GM23338 (cell line): ENCODE measurements at regions not wholly inside any gene's neighbourhood (a gene's known extent, or its start where the extent isn't known, plus 50 kb on each side); places are given as distances from the start of the nearest gene placed in this dataset.

Experiments used
- ATAC-seq: fragments of 200-7000 bp; cut with Tn5 transposase; 3 replicates; pipeline ENCODE4 v1.9.1; 2020
- DNase-seq: peaks from one replicate; pipeline ENCODE4 v3.0.0-alpha.2; 2015; ENCODE audit warnings: low spot score
- H2AFZ ChIP-seq: fragments of 200-600 bp; sonication (generic); 2 replicates; pipeline ENCODE4 v1.8.0; 2016; ENCODE audit warnings: antibody characterized with exemption, mild to moderate bottlenecking, moderate library complexity
- H3F3A ChIP-seq: fragments of 200-600 bp; sonication (generic); replicated peaks from 2 replicates; pipeline ENCODE4 v1.8.0; 2017; ENCODE audit warnings: antibody characterized with exemption, mixed run types, low read depth
- H3K27ac ChIP-seq: fragments of 200-600 bp; sonication (generic); 2 replicates; pipeline ENCODE4 v1.6.1; 2016; ENCODE audit warnings: low read depth
- H3K27me3 ChIP-seq: fragments of 200-600 bp; sonication (generic); 2 replicates; pipeline ENCODE4 v1.8.0; 2016; ENCODE audit warnings: mild to moderate bottlenecking, mixed run types, moderate library complexity; ENCODE audit not compliant: insufficient read depth
- H3K36me3 ChIP-seq: fragments of 200-600 bp; sonication (generic); 2 replicates; pipeline ENCODE4 v1.8.0; 2016; ENCODE audit warnings: mild to moderate bottlenecking; ENCODE audit not compliant: insufficient read depth
- H3K4me1 ChIP-seq: fragments of 200-600 bp; sonication (generic); 2 replicates; pipeline ENCODE4 v1.8.0; 2016; ENCODE audit warnings: mild to moderate bottlenecking, moderate library complexity; ENCODE audit not compliant: insufficient read depth
- H3K4me2 ChIP-seq: fragments of 200-600 bp; sonication (generic); 2 replicates; pipeline ENCODE4 v1.7.1; 2017; ENCODE audit warnings: mixed run types
- H3K4me3 ChIP-seq: fragments of 200-600 bp; sonication (generic); 2 replicates; pipeline ENCODE4 v1.6.1; 2016; ENCODE audit warnings: mixed run types
- H3K79me2 ChIP-seq: fragments of 200-600 bp; sonication (generic); replicated peaks from 2 replicates; pipeline ENCODE4 v1.8.0; 2017; ENCODE audit warnings: mild to moderate bottlenecking; ENCODE audit not compliant: insufficient read depth
- H3K9me2 ChIP-seq: fragments of 200-600 bp; sonication (generic); 2 replicates; pipeline ENCODE4 v1.8.0; 2017; ENCODE audit not compliant: insufficient read depth
- H4K20me1 ChIP-seq: fragments of 200-600 bp; sonication (generic); replicated peaks from 2 replicates; pipeline ENCODE4 v1.8.0; 2017; ENCODE audit warnings: mild to moderate bottlenecking; ENCODE audit not compliant: insufficient read depth
- H3K27ac Mint-ChIP-seq: 2 replicates; pipeline ENCODE4 v1.8.0; 2020; ENCODE audit warnings: inconsistent platforms, mild to moderate bottlenecking, moderate library complexity, mixed read lengths
- H3K27me3 Mint-ChIP-seq: 3 replicates; pipeline ENCODE4 v1.8.0; 2022; ENCODE audit warnings: low read depth, mild to moderate bottlenecking, moderate library complexity, mixed read lengths, inconsistent platforms; ENCODE audit not compliant: insufficient read depth, poor library complexity
- H3K36me3 Mint-ChIP-seq: 3 replicates; pipeline ENCODE4 v1.8.0; 2021; ENCODE audit warnings: low read depth, mild to moderate bottlenecking, inconsistent platforms, moderate library complexity, mixed read lengths
- H3K4me1 Mint-ChIP-seq: 3 replicates; pipeline ENCODE4 v1.8.0; 2020; ENCODE audit warnings: mild to moderate bottlenecking, inconsistent platforms, mixed read lengths
- H3K4me3 Mint-ChIP-seq: 3 replicates; pipeline ENCODE4 v1.8.0; 2021; ENCODE audit warnings: moderate library complexity, mild to moderate bottlenecking, inconsistent platforms, mixed read lengths
- H3K9me3 Mint-ChIP-seq: 3 replicates; pipeline ENCODE4 v1.8.0; 2020; ENCODE audit warnings: moderate library complexity, mild to moderate bottlenecking, inconsistent platforms, mixed read lengths
- CREB1 ChIP-seq: fragments of 250-450 bp; sonication (Bioruptor Pico); IDR thresholded peaks from 2 replicates; pipeline ENCODE4 v1.5.0; 2020; ENCODE audit warnings: low read depth, mild to moderate bottlenecking, moderate library complexity
- CTCF ChIP-seq, 2 experiments: fragments of 200-600 bp in 1 of 2; sonication (generic) in 1 of 2; conservative IDR thresholded peaks; 2 replicates each; pipeline versions ENCODE4 v1.5.1 to v1.6.1; 2016 to 2017; ENCODE audit warnings: antibody characterized with exemption in 2 of 2, low read depth in 2 of 2, mild to moderate bottlenecking in 2 of 2, moderate library complexity in 1 of 2
- ETS1 ChIP-seq: IDR thresholded peaks from 2 replicates; pipeline ENCODE4 v1.6.1; 2016; ENCODE audit warnings: antibody characterized with exemption
- EZH2 ChIP-seq: fragments of 200-600 bp; sonication (generic); IDR thresholded peaks from one replicate; pipeline ENCODE4 v1.8.0; 2017; ENCODE audit warnings: antibody characterized with exemption, mild to moderate bottlenecking, low read depth; ENCODE audit not compliant: unreplicated experiment
- EZH2phosphoT487 ChIP-seq: fragments of 200-600 bp; sonication (generic); IDR thresholded peaks from one replicate; pipeline ENCODE4 v1.8.1; 2018; ENCODE audit warnings: antibody characterized with exemption; ENCODE audit not compliant: unreplicated experiment
- JUNB ChIP-seq: IDR thresholded peaks from one replicate; pipeline ENCODE4 v1.6.1; 2016; ENCODE audit warnings: antibody characterized with exemption; ENCODE audit not compliant: unreplicated experiment
- POLR2AphosphoS5 ChIP-seq: IDR thresholded peaks from 2 replicates; pipeline ENCODE4 v1.6.1; 2016; ENCODE audit warnings: antibody characterized with exemption, low read depth
- REST ChIP-seq: IDR thresholded peaks from one replicate; pipeline ENCODE4 v1.6.1; 2018; ENCODE audit warnings: antibody characterized with exemption; ENCODE audit not compliant: unreplicated experiment
- ZNF331 ChIP-seq: fragments of 250-450 bp; sonication (Bioruptor Pico); IDR thresholded peaks from 2 replicates; pipeline ENCODE4 v1.5.0; 2020; ENCODE audit warnings: low read depth, mild to moderate bottlenecking, moderate library complexity

- H3K36me3 Mint-ChIP-seq = peaks cover 32% of the 10 kb centered on the region
- Histone ChIP-seq H2AFZ (peak overlapping the region; percentile 47; the same call in 1 of the 2 replicates), H3K4me3 (no peak overlapping the region), H3K9me2 (no peaks in the 10 kb centered on the region), H3F3A (no peaks in the 10 kb centered on the region), H4K20me1 (no peaks in the 10 kb centered on the region), H3K79me2 (no peaks in the 10 kb centered on the region), H3K27me3 (no peaks in the 10 kb centered on the region), H3K4me2 (no peak overlapping the region), H3K36me3 (no peaks in the 10 kb centered on the region; the same call in 1 of the 2 replicates), H3K4me1 (peaks cover 4% of the 10 kb centered on the region; the same call in 1 of the 2 replicates), H3K27ac (no peak overlapping the region)
- TF ChIP-seq EZH2phosphoT487 (no peak), CTCF (conservative IDR thresholded peaks at IDR 0.05; ENCODE audit: low read depth in 2 of 2) (no peak), CREB1 (CRISPR knock-in tag) (no peak), ZNF331 (CRISPR knock-in tag) (no peak), POLR2AphosphoS5 (no peak), ETS1 (no peak), EZH2 (no peak), JUNB (no peak), REST (no peak)
- no peak overlapping the region for H3K4me3 Mint-ChIP-seq
- H3K4me1 Mint-ChIP-seq = peaks cover 11% of the 10 kb centered on the region
- H3K9me3 Mint-ChIP-seq = peaks cover 35% of the 10 kb centered on the region
- ATAC-seq (no peak), DNase-seq (no peak)
- no peak overlapping the region for H3K27ac Mint-ChIP-seq
- H3K27me3 Mint-ChIP-seq = peaks cover 2% of the 10 kb centered on the region
These were observed 96.6 kb upstream of the ERRFI1 start for GRCh38 chr1:8122477-8123407.
